ENCODE measurements at regions not wholly inside any gene's neighbourhood (a gene's known extent, or its start where the extent isn't known, plus 50 kb on each side); places are given as distances from the start of the nearest gene placed in this dataset.
"Not testable (repeated sequence)": the region's sequence is repeated elsewhere in the genome, so short reads cannot be mapped to it uniquely, and the experiment has no call there.

DNA sequence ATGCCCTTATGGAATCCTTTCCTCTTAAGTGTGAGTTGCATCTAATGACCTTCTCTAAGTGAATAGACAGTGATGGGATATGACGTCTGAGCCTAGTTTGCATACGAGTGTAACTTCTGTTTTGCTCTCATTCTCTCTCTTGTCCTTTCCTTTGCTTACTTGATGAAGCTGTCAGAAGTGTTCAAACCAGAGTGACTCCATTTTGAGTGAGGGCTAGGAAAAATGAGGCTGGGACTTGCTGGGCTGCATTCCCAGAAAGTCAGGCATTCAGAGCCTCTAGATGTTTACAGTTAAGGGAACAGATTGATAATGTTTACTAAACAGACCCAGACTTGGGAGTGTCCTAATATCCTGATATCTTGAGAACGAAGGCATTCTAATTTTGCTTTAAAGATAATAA, 311.2 kb upstream of the SOX4 start:
- not testable (repeated sequence) for DNase-seq (ENCODE audit: low spot score)

DNA sequence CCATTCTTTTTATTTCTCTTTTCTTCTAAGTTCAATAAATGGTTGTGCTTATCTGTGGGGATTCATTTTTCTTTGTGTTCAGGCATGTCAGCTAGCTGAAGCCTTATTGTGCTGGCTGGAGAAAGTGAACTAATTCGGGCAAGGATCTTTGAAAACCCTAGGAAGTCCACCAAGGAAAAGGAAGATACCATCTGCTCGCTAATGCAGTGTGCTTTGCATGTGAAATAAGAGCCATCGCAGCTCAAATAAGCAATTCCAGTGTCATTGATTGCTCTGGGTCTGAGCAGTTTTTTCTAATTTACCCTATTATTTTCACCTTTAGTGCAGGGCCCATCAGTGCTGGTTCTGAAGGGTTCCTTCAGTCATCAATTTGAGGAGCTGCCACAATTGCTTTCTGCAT, 309.4 kb upstream of the SOX4 start:
- DNase-seq (ENCODE audit: low spot score), result no peak

DNA sequence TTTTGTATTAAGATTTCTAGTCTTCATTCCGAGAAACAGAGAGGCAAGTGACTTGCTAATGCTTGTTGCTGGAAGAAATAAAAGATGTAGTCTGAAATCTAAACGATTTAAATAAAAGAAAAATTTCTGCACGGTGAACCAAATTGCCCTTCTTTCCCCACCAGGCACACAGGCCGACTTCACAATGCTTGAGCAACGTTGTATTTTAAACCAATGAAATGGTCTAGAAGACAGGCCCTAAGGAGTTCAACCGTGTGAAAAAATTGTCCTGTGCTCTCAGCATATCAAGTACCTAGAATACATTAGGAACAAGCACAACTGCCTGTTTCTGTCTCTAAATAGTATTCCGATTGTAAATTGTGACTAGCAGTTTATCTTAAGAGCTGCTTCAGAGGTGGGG, 308.8 kb upstream of the SOX4 start:
- no peak for DNase-seq (ENCODE audit: low spot score)

DNA sequence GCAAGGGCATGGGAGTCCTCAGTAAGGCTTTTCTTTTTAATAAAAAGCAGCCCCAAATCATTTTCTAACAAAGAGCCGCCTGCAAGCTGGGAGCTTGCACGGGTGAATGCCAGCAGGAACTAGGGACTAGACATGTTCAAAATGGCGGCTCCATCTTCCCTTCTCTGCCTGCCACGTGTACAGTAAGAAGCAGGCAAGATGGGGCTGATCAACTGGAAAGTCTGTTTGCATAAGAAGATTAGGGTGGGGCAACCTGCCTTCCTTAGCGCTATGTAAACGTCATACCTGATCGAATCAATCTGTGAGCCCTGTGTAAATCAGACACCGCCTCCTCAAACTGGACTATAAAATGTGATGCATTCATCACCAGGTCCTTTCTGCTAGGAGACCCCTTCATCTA, 299.4 kb upstream of the SOX4 start:
- DNase-seq (ENCODE audit: low spot score), result no peak

DNA sequence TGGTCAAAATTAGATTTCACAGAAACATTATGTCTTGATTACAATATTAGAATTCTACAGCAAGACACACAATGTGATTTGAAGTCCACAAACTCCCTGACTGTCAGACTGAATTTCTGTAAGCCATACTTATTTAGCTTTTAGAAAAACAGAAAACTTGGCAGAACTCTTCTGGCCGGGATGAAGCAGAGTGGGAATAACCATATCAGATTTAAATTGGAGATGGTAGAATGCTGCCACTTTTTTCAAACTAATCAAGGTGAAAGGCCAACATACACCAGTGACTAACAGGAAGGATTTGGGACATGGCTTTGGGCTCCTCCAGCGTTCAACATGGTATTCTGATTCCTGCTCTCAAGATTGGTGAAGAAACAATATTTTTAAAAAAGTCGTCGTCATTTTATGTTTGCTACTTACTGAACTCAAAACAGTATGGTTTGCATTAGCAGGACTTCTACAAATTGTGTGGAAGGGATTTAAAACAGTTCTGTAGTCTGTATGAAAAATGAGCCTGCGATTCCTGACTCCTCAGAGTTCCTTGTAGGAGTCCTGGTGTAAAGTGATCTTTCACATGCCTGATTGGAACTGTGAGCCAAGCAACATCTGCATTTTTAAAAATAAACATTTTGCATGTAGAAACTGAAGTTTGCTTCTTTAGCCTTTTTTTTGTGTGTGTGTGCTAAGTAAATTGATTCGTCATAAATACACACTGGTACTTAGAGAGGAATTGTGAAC, 297.9 kb upstream of the SOX4 start:
- DNase-seq (ENCODE audit: low spot score), result no peak

DNA sequence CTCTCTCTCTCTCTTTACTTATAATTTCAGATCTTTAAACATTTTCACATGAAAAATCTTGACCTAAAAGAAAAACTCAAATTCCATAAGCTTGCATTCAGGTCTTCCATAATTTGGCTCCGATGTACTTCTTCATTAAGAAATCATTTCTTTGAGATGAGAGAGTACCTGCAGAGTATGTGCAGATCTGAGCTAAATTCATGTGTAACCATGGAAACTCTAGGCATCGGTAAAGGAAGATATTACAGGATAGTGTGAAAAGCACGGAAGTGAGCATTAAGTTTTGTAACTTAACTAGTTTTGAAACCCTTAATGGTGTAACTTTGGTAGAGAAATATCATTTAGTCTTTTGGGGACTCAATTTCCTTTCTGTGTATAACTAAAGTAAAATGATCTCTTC, 295.9 kb upstream of the SOX4 start:
- DNase-seq (ENCODE audit: low spot score), result no peak

DNA sequence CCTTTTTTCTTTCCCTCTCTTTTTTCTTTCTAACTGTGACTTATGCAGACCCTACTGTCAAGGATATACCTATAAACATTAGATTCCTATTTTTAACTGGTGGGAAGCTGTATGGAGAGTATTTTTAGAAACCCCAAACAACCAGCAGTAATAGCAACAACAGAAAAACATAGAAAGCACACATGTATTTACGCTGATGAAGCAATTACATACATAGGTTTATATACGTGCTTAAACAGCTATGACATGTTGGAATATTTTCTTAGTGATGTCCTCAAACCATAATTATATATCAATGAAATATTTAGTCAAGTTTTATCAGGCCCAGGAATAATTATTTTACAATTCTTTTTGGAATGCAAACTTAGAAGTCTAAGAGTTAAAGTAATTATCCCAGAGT, 294.3 kb upstream of the SOX4 start:
- DNase-seq (ENCODE audit: low spot score), result no peak

DNA sequence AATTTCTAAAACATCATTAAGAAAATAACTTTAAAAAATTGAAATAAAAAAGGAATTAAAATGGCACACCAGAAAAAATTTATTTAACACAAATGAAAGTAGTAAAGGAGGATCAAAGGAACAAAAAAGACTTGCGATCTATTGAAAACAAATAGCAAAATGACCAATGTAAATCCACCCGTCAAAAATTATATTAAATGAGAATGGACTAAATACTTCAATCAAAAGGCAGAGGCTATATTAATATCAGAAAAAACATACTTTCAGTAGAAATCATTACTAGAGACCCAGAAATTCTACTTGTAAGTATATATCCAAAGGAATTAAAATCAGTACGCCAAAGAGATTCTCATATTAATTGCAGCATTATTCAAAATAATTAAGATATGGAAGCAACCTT, 293.1 kb upstream of the SOX4 start:
- no peak for DNase-seq (ENCODE audit: low spot score)

DNA sequence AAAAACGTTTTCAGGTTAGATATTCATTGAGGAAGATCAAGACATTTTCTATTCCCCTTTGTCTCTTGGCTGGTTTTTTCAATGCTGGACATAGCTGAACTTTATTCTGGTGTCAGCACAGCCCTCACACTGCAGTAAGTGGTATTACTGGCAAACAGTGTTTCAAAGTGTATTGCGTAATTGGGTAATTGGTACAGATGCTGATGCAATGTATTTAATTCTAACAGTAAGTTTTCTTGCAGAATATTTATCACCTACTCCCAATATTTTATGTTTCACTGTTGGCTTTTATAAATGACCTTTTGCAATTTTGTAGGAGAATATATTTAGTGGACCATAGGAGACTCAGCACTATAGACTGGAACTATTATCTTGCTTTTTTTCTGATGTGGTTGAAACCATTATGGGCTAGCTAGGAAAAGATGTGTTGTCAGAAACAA, 287.6 kb upstream of the SOX4 start:
- no peak for DNase-seq (ENCODE audit: low spot score)

DNA sequence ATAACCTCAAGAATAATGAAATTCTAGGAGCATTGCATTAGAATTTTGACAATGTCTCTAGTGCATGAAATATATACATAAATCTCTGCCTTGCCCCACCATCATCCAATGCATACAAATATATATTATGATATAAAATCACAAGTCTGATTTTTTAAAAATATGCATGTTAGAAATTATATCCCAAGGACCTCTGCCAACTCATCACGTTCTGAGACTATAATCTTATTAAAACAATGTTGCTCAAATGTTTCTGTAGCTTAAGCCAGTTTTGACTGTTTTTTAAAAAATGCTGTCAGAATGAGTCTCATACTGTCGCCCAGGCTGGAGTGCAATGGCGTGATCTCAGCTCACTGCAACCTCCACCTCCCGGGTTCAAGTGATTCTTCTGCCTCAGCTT, 287.0 kb upstream of the SOX4 start:
- DNase-seq (ENCODE audit: low spot score), result no peak

DNA sequence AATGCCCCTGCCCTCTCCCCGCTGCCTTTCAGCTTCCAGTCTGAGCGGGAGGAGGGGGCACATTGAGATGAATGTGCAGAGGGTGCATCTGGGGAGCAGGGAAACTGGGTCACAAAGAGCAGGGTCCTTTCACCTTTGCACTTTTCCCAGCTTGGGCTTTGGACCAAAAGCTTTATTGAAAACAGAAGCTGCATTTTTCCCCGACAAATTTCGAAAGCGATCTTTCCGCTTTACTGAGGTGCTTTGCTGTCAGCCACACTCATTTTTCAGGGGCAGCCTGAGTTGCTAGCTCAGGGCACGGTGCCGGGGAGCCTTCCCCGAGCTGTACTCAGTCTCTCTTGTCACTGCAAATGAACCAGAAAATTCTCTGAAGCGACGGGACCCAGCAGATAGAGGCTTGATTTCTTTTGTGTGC, 283.7 kb upstream of the SOX4 start:
- DNase-seq (ENCODE audit: low spot score), result no peak

DNA sequence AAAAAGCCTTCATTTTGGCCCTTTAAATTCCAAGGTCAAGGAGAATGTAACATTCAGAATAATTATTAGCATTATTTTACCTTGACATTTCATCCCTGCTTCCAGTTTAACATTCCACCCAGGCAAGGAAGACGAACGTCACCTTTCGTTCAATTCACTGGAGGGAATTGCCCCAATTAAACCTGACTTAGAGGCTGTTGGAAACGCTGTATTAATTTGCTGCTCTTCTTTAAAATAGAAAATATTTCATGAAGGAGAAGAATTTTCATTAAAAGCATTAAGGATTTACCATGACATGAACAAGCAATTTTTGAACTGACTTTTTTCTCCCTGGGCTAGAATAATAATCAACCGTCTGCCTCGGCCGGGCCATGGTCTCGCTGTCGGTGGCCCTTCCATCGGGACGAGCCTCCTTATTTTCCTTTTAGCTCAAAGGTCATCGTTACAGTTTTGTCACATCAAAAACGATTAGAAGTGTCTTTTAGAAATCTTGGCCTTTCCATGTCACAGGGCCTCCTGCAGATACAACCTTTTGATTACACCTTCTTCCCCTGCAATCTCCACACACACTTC, 282.9 kb upstream of the SOX4 start:
- no peak for DNase-seq (ENCODE audit: low spot score)

DNA sequence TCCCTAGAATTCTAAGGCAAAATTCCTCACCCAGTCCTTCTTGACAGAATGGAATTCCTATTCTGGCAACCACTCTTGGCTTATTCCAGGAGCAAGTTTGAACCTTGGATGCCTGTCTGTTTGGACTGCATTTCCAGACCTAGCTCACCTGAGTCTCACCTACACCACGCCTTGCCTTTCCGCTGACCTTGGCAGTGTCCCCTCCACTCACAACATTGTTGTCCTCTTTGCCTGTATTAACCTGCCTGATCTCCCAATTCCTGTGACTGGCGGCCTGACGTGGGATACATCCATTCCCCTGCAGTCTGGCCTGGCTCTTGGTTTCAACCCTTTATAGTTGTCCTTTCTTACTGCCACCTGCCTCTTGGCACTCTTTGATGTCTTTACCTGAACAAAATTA, 281.4 kb upstream of the SOX4 start:
- DNase-seq (ENCODE audit: low spot score), result no peak

DNA sequence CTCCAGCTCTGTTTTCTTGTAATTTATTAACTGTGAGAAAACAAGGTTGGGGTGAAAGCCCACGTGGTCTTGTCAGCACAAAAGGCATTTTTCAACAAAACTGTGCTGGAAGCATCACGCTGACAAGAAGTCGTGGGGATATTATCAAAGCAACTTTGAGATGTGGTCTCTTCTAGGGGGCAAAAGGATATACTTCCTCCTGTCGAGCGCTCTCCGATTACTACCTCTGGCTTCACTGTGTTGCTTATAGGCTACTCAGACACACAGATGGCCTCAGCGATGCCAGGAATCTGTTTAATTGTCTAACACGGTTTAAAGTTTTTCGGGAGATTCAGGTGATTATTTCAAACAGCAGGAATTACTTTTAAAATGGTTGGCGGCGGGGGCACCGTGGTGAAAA, 275.9 kb upstream of the SOX4 start:
- no peak for DNase-seq (ENCODE audit: low spot score)

DNA sequence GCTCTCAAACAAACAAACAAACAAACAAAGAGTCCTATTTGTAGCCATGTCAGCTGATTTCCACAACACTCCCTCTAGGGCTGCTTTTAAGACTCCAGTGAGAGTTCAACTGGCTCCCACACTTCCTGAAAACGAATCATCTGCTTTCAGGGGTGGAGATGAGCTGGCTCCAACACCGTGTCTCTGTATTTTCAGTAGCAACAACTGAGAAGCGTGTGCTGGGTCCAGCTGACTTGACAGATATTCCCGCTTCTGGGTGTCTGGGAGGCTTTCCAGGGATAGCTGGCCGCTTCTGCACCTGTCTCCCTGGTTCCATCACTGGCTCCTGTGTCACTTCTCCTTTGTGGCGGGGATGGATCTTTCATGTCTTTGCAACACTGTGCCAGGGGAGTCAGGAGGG, 272.5 kb upstream of the SOX4 start:
- DNase-seq (ENCODE audit: low spot score), result no peak

DNA sequence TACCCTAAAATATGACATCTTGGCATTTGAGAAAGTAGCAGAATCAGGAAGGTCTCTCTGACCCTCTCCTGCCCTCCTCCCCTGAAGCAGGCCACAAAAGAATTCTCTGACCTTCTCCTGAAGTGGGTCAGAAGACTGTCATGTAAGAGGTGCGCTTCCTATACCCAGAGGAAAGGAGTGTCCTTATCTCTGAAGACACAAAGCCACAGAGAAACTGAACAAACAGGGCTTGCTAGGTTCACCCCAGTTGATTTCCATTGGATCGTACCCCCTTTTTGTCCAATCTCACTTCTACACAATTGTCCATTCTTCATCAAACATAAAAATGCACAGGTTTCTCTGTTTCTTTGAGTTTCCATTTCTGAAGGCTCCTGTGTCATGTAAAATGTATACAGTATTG, 272.0 kb upstream of the SOX4 start:
- DNase-seq (ENCODE audit: low spot score), result no peak

DNA sequence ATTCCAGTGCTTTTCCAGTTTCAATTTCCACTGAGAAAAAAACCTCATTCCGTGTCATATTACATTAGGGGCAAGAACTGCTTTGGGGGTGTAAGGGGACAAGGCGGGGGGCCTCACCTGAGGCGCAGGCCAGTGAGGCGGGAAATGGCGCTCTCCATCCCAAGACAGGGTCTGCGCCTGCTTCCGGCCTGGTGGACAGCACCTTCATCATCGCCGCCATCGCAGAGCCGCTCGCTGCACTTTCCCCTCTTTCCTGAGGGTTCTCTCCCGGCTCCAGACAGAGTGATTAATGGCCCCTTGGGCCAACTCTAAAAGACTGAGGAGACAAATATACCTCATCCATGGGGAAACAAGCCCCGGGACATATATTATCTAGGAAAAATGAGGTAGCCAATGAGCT, 270.0 kb upstream of the SOX4 start:
- no peak for DNase-seq (ENCODE audit: low spot score)

DNA sequence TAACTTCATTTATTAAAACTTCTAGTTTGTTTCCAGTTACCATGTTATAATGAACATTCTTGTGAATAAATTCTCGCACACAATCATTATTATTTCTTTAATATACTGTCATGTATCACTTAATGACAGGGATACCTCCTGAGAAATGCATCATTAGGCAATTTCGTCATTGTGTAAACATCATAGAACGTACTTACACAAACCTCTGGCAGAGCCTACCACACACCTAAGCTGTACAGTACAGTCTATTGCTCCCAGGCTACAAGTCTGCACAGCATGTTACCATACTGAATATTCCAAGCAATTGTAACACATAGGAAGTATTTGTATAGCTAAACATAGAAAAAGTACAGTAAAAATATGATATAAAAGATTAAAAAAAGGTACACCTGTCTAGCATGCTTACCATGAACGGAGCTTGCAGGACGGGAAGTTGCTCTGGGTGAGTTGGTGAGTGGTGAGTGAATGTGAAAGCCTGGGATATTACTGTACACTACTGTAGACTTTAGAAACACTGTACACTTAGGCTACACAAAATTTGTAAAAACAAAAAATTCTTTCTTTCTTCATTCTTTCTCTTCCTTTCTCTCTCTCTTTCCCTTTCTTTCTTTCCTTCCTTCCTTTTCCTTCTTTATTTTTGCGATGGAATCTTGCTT, 268.2 kb upstream of the SOX4 start:
- no peak for DNase-seq (ENCODE audit: low spot score)

DNA sequence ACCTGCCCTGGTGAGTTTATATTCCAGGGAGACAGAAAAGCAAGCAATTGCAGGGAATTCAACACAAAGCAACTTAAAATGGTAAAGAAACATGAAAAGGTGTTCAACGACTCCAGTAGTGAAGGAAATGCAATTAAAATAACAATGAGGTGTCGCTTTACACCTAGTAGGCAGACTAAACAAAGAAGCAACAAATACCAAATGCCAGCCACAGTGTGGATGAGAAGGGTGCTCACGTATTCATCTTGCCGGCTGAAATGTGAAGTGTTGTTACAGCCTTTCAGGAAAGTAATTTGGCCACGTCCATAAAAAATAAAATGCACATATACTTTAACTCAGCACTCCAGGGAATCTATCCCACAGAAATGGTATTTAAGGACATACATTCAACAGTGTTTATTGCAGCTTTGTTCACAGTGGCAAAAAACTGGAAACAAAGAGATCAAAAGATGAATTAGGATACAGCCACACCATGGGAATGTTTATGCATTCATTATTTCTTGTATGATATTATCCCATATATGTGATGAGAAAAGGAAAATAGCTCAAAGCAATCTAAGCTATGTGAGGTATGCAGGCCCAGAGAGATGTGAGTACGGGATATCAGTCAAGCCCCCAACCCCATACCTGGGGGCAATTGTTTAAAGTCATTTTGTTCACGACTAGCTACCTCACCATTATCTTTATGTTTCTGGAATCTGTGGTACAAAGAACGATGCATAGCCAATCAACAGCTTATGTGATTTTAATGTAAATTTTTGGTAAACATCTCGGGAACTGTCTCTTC, 266.0 kb upstream of the SOX4 start:
- DNase-seq (ENCODE audit: low spot score), result no peak

DNA sequence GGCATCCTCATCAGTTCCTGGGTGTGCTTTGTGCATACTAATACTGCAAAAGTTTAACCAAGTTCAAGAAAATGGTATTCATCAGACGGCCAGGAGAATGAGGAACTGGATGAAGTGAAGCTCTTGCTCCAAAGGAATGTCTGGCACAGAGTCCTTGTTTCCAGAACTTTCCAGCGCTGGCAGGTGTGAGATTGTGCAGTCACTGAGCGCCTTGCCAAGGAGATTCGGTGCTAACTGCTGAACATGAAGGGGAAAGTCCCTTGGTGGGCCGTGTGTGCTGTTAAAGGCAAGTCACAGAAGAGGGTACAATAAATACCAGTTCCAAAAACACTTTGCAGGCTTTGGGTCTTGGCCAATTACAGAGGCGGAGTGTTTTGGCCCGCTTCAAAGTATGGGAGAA, 262.3 kb upstream of the SOX4 start:
- DNase-seq (ENCODE audit: low spot score), result no peak

DNA sequence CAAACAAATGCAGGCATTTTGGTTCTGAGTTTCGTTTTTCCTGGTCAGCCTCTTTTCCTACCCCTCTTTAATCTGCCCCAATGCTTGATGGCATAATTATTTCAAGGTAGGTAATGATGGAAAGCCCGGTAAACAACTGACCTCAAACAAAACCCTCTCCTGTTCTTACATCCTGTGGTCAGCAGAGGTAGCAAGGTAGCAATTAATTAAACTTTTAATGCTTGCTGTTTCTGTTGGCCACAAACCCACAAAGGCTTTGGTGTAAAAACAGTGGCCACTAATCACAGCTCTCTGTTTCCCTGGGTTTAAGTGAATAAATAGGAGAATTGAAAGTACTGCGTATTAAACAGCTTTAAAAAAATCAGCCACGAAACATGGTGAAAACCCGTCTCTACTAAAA, 261.5 kb upstream of the SOX4 start:
- no peak for DNase-seq (ENCODE audit: low spot score)

DNA sequence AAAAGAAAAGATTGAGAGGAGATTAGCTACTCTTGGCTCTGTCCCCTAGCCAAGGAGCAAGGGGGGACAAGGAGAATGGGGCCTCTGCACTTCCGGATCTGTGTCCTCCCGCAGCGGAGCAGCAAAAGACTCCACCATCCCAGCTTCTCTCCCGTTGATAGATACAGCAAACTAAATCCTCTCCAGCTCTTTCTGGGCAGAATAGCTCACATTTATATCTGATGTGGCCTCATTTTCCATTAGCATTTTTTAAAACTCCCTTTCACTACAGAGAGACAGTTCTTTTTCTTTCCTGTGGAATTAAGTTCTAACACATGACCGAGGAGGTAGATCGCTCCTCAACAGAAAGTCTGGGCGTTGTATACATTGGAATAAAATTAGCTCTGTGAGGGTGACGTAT, 260.9 kb upstream of the SOX4 start:
- no peak for DNase-seq (ENCODE audit: low spot score)

DNA sequence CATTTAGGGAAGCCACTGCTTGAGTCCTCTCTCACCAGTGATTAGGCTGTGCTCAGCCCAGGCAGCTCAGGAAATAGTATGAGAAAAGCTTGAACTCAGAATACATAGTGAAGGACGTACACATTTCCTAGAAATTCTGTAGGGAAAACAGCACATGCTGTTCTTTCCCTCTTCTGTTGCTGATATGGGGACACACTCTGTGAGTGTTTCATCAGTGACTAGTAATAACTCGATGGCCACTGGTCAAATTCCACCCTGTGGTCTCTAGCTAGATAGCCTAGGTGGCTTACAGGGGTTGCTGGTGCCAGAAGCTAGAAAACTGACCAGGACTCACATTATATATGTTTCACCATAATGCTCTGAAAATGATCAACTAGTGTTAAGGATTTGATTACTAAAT, 259.8 kb upstream of the SOX4 start:
- DNase-seq (ENCODE audit: low spot score), result no peak
